ENCODE measurements at regions not wholly inside any gene's neighbourhood (a gene's known extent, or its start where the extent isn't known, plus 50 kb on each side); places are given as distances from the start of the nearest gene placed in this dataset.

- Histone ChIP-seq H3K4me3 (ENCODE audit: low read length in 3 of 3) (no peak overlapping the region), H3K27me3 (ENCODE audit: control insufficient read depth, insufficient read depth, low read length) (no peaks in the 10 kb centered on the region), H3K36me3 (ENCODE audit: control insufficient read depth in 2 of 3, insufficient read depth in 3 of 3, low read length in 3 of 3) (no peaks in the 10 kb centered on the region), H3K4me1 (ENCODE audit: control insufficient read depth in 2 of 3, insufficient read depth in 2 of 3, low read depth in 1 of 3, low read length in 3 of 3) (peaks cover 0 to 4% (median 0%) of the 10 kb centered on the region in 3 donors), H3K9ac (ENCODE audit: low read length in 3 of 3) (no peak overlapping the region), H3K27ac (ENCODE audit: low read depth in 2 of 2, low read length in 2 of 2) (no peak overlapping the region), H3K9me3 (ENCODE audit: control insufficient read depth in 2 of 3, insufficient read depth in 1 of 3, low read length in 3 of 3) (no peaks in the 10 kb centered on the region)
- DNase-seq (no peak), FAIRE-seq (no peak)
- TF ChIP-seq CTCF (IDR thresholded peaks at IDR 0.05; ENCODE audit: borderline replicate concordance, extremely low read depth, insufficient read depth): no peak
- intact Hi-C loops (cut with DNase I): no loop called here
These were observed 65.5 kb upstream of the NRIP1 start for GRCh38 chr21:15130326-15130725.

- Histone ChIP-seq H3K9ac (ENCODE audit: low read length in 3 of 3) (no peak overlapping the region), H3K4me1 (ENCODE audit: control insufficient read depth in 2 of 3, insufficient read depth in 2 of 3, low read depth in 1 of 3, low read length in 3 of 3) (peaks cover 0 to 4% (median 0%) of the 10 kb centered on the region in 3 donors), H3K36me3 (ENCODE audit: control insufficient read depth in 2 of 3, insufficient read depth in 3 of 3, low read length in 3 of 3) (no peaks in the 10 kb centered on the region), H3K27ac (ENCODE audit: low read depth in 2 of 2, low read length in 2 of 2) (no peak overlapping the region), H3K4me3 (ENCODE audit: low read length in 3 of 3) (no peak overlapping the region), H3K9me3 (ENCODE audit: control insufficient read depth in 2 of 3, insufficient read depth in 1 of 3, low read length in 3 of 3) (no peaks in the 10 kb centered on the region), H3K27me3 (ENCODE audit: control insufficient read depth, insufficient read depth, low read length) (no peaks in the 10 kb centered on the region)
- intact Hi-C loops (cut with DNase I): no loop called here
- no peak for TF ChIP-seq CTCF (IDR thresholded peaks at IDR 0.05; ENCODE audit: borderline replicate concordance, extremely low read depth, insufficient read depth)
- DNase-seq (no peak), FAIRE-seq (no peak)
These were observed 66.0 kb upstream of the NRIP1 start for GRCh38 chr21:15130751-15131150.

- H3K27ac ChIP-seq (ENCODE audit: low read depth in 2 of 2, low read length in 2 of 2): no peak overlapping the region
- H3K36me3 ChIP-seq (ENCODE audit: control insufficient read depth in 2 of 3, insufficient read depth in 3 of 3, low read length in 3 of 3): no peaks in the 10 kb centered on the region
- FAIRE-seq: no peak
- H3K9me3 ChIP-seq (ENCODE audit: control insufficient read depth in 2 of 3, insufficient read depth in 1 of 3, low read length in 3 of 3): no peaks in the 10 kb centered on the region
- H3K4me1 ChIP-seq (ENCODE audit: control insufficient read depth in 2 of 3, insufficient read depth in 2 of 3, low read depth in 1 of 3, low read length in 3 of 3): no peaks in the 10 kb centered on the region
- intact Hi-C loops (cut with DNase I): no loop called here
- H3K9ac ChIP-seq (ENCODE audit: low read length in 3 of 3): no peak overlapping the region
- H3K27me3 ChIP-seq (ENCODE audit: control insufficient read depth, insufficient read depth, low read length): no peaks in the 10 kb centered on the region
- H3K4me3 ChIP-seq (ENCODE audit: low read length in 3 of 3): no peak overlapping the region
- TF ChIP-seq CTCF (IDR thresholded peaks at IDR 0.05; ENCODE audit: borderline replicate concordance, extremely low read depth, insufficient read depth): no peak
- no peak for DNase-seq
These were observed 68.0 kb upstream of the NRIP1 start for GRCh38 chr21:15132781-15133180.

Measured in kidney (tissue), 13 donors.